Dermis microvascular lymphatic vessel endothelial cell (primary cell): ENCODE measurements at regions not wholly inside any gene's neighbourhood (a gene's known extent, or its start where the extent isn't known, plus 50 kb on each side); places are given as distances from the start of the nearest gene placed in this dataset.

Experiments
- DNase-seq, 2 donors: peaks; one replicate each; pipeline versions ENCODE4 v3.0.0 to v3.0.0-alpha.2; 2010; ENCODE audit warnings: low read depth in 2 of 2

- DNase-seq = peak in 1 of 2 donors; percentile 9
These were observed 239.8 kb downstream of the HAUS1 start for GRCh38 chr18:46343931-46344372.

GRCh38 chr18:46344416-46345180, 240.4 kb downstream of the HAUS1 start:
- no peak for DNase-seq

- no peak for DNase-seq
These were observed 240.9 kb downstream of the HAUS1 start for GRCh38 chr18:46345181-46345465.

DNA sequence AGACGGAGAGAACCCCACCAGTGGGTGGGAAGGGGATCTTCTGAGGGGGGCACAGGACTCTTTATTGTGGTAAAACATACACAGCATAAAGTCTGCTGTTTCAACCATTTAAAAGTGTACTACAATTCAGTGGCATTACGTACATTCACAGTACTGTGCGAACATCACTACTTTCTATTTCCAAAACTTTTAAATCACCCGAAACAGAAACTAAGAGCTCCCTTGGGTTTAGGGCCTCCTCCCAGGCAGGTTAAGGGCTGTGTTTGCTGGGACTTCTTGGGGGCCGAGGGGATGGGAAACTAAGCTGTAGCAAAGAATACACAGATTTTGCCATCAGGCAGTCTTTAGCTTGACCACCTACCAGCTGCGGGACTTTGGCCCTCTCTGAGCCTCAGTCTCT, 242.0 kb downstream of the HAUS1 start:
- no peak for DNase-seq

DNA sequence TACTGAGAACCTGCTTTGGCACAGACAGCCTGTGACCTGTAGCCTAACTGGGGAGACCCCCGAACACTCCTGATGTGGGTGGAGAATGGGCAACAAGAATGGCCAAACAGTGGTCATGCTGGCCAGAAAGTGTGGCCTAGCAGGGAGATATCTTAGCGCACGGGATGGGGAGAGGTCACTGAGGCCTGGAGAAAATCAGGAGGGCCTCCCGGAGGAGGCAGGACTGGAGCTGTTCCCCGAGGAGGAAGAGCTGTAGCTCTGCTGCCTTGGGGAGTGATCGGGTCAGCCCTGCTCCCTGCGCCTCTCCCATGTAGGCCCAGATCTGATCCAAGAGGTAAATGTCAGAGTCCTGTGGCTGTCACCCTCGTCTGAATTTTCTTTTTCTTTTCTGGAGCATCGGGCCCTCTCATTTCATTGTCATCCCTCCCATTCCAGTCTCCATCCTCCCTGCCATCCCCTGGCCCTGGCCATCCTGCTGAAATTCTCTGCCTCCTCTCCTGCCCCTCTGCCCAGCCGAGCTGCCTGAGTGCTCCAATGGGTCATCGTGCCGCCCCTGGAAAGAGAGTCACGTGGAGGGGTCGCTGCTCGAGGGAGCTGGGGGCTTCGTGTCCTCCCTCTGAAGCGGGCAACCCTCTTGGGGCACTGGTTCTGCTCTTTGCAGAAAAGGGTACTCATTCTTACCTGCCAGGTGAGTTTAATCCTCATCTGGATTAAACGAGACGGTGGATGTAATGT, 242.9 kb downstream of the HAUS1 start:
- DNase-seq = no peak

- DNase-seq = no peak
These were observed 246.5 kb downstream of the HAUS1 start for GRCh38 chr18:46350598-46351159.

GRCh38 chr18:46352520-46353250, 248.5 kb downstream of the HAUS1 start:
- DNase-seq = no peak

DNA sequence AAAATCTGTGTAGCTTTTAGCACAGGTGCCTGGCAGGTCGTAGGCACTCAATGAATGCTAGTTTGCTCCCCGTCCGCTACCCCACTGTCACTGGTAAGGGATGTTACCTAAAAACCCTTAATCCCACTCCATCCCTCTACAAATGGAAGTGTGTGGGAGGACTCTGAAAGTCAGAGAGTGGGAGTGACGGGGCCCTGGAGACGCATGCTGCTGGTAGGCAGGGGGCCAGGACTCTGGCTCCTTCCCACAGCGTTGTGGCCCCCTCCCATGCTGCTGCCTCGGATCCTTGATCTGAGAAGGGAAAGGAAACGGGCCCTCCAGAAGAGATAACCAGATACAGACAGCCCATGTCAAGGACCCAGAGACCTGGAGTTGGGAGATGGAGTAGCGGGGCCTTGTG, 249.3 kb downstream of the HAUS1 start:
- no peak for DNase-seq

DNA sequence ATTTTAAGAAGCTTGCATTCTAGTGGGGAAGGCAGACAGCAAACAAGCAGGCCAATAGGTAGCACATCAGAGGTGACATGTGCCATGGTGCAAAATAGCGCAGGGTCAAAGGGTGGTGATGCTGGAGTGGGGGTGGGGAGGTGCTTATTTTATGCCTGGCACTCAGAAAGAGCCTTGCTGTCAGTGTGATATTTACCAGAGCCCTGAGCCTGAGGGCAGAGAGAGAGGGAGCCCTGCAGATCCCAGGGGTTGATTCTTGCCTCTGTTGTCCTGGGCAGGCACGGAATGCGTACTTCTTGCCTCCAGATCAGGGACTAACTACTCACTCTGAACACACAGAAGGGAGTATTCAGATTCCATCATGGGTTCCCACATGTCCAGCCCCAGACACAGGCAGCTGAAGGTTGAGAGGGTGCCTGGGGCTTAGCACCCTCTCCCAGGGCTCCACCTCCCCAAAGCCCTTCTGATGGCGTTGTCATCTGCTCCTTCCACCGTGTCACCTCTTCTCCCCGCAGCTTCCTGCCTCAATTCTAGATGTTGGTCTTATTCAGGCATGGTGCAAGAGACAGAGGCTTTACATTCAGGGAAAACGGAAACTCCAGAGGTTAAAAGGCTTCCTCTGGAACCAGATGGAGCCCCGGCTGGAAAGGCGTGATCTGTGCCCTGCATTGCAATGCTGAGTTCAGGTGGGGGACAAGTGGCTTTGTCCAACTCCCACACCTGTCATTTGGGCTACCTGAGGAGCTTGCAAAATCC, 252.3 kb downstream of the HAUS1 start:
- no peak for DNase-seq

- no peak for DNase-seq
These were observed 256.0 kb downstream of the HAUS1 start for GRCh38 chr18:46360102-46360699.

DNA sequence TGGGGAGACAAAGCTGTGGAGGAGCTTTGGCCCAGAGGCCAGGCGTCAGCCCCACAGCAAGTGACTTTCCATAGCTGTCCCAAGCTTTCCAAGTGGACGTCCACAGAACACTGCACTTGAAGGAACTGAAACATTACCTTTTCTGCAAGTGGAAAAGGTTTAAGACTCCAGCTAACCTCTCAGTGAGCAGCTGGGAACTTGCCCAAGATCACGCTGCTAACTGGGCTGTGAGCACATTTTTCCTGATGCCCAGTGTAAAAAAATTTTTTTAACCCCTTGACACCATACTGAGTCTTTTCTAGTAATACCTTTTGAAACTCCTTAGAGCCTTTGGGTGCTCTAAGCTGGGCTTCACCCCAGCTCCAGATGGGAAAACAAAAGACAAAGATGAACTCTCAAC, 256.7 kb downstream of the HAUS1 start:
- DNase-seq = no peak

DNA sequence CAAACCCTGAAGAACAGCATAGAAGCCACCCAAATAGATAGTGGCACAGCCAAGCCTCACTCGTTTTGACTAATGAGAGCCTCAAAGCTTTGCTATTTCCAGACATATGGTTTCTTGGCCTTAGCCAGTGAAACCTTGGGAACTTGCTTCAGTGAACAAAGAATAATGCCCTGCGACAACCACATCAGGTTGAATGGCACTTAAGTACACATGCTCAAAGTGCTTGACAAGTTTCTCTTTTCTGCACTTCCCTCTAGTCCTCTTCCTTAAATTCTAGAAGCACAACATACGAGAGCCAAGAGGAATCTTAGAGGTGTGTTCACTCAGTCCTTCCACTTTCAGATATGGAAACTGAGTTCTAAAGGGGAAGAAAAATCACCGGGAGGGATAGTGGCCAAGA, 258.3 kb downstream of the HAUS1 start:
- no peak for DNase-seq

DNA sequence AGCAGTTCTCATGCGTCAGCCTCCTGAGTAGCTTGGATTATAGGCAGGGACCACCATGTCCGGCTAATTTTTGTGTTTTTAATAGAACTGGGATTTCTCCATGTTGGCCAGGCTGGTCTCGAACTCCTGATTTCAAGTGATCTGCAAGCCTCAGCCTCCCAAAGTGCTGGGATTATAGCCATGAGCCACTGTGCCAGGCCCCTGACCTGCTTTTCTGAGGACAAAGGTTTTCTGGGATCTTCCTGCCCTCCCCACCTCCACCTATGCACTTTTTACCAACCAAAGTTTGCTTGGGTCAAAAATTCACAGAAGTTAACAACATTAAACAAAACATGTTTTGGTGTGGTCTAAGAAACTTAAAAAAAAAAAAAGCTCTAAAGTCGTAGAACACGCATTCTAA, 259.9 kb downstream of the HAUS1 start:
- no peak for DNase-seq

- DNase-seq = no peak
These were observed 262.0 kb downstream of the HAUS1 start for GRCh38 chr18:46366201-46366600.

DNA sequence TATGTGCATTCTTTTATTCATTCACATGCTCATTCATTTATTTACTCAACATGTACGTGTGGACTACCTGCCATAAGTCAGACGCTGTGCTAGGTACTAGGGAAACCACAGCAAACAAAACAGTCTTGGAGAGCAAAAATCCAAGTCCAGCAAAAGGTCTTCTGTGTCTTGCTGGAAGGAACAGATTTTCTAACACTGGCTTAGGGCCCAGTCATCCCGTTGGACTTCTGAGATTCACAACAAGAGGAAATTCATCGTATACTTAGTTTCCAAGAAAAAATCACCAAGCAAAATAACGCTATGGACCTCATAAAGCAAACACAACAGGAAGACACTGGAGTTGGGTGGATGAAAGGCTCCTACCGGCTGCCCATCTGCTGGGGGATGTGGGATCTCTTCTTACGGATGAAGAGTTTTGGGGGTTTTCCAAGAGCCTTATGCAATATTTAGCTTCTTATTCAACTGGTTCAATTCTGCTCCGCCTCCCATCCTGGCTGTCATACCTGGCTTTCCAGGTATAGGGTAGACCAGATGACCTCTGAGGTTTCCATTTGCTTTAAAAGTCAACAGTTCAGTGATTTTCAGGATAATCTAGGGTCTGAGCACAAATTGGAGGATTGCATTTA, 262.7 kb downstream of the HAUS1 start:
- no peak for DNase-seq

GRCh38 chr18:46369323-46369722, 265.1 kb downstream of the HAUS1 start:
- DNase-seq = no peak

- DNase-seq = no peak
These were observed 266.7 kb downstream of the HAUS1 start for GRCh38 chr18:46370898-46371297.

GRCh38 chr18:46372670-46373069, 268.5 kb downstream of the HAUS1 start:
- DNase-seq = no peak

GRCh38 chr18:46373131-46373530, 268.9 kb downstream of the HAUS1 start:
- DNase-seq = no peak

- DNase-seq = no peak
These were observed 269.6 kb downstream of the HAUS1 start for GRCh38 chr18:46373791-46374190.

GRCh38 chr18:46374850-46375249, 270.7 kb downstream of the HAUS1 start:
- no peak for DNase-seq
